ENCODE measurements at regions not wholly inside any gene's neighbourhood (a gene's known extent, or its start where the extent isn't known, plus 50 kb on each side); places are given as distances from the start of the nearest gene placed in this dataset.

DNA sequence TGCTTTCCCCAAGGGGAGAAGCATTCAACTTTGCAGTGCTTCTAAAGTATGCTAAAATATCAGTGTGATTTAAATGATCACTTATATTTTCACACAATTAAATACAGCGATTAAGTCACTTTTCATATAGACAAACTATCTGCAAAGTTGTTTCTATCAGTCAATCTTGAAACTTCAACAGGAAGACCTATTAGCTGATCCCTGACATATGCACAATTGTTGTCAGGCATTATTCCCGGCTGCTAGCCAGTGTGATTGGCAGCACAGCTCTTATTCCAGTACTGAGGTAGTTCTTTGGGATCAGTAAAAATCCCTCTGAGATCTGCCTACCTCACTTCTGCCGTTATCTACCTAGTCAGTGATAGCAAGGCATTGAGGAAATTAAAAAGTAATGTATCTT is 629.5 kb downstream of the NR4A2 start:
- H3K23ac ChIP-seq (ENCODE audit: low read depth, low read length): no peak overlapping the region
- H3K56ac ChIP-seq (ENCODE audit: extremely low read depth, insufficient read depth, low read length): no peak overlapping the region
- H2BK5ac ChIP-seq (ENCODE audit: low read depth, low read length, poor library complexity, severe bottlenecking): no peak overlapping the region
- ATAC-seq (ENCODE audit: low read depth) (no peak), DNase-seq (no peak)
- H3K14ac ChIP-seq (replicated peaks; ENCODE audit: low read depth, low read length): no peak overlapping the region
- no peak overlapping the region for H3K4me3 ChIP-seq (ENCODE audit: insufficient read depth, low read depth, low read length)
- no peak overlapping the region for H3K9ac ChIP-seq (ENCODE audit: low read depth, low read length)
- BruUV-seq (replicated peaks): no TSS peak
- no peak overlapping the region for H3K4me2 ChIP-seq (ENCODE audit: low read depth, low read length)
- H4K91ac ChIP-seq (ENCODE audit: insufficient read depth, low read depth, low read length): no peak overlapping the region
- H4K8ac ChIP-seq (ENCODE audit: low read depth in 2 of 2, low read length in 2 of 2): no peak overlapping the region
- H4K20me1 ChIP-seq (ENCODE audit: insufficient read depth, low read length): no peaks in the 10 kb centered on the region
- no peak overlapping the region for H3K27ac ChIP-seq (ENCODE audit: insufficient read depth, low read length)
- POLR2A ChIA-PET (ENCODE audit: unreplicated experiment): no interaction called here
- H3K79me1 ChIP-seq (ENCODE audit: low read depth in 1 of 2, low read length in 2 of 2): no peaks in the 10 kb centered on the region
- CTCF ChIA-PET: no interaction called here
- no peak overlapping the region for H3K18ac ChIP-seq (ENCODE audit: low read depth, low read length)
- H3K4me1 ChIP-seq (ENCODE audit: control insufficient read depth, insufficient read depth, low read length): no peaks in the 10 kb centered on the region
- no peak overlapping the region for H2BK15ac ChIP-seq (ENCODE audit: low read depth, low read length)
- intact Hi-C loops (cut with micrococcal nuclease): no loop called here
- peaks cover 3% of the 10 kb centered on the region for H3K9me3 ChIP-seq (ENCODE audit: control insufficient read depth, insufficient read depth, low read length)
- dilution Hi-C loops (cut with HindIII; ENCODE audit: low sequenced_read_pairs, unreplicated experiment): no loop called here
- in situ Hi-C loops (cut with MboI; ENCODE audit: low sequenced_read_pairs): no loop called here
- no peaks in the 10 kb centered on the region for H3K27me3 ChIP-seq (ENCODE audit: control insufficient read depth, insufficient read depth, low read length)
- no peak overlapping the region for H3K4ac ChIP-seq (ENCODE audit: low read depth, low read length)
- H2AK5ac ChIP-seq (ENCODE audit: low read depth, low read length): no peak overlapping the region
- WGBS, 2 experiments (ENCODE audit: extremely low coverage in 2 of 2, insufficient read length in 1 of 2): no CpG with 5 or more reads among the region's 3 CpGs
- H2AFZ ChIP-seq (replicated peaks; ENCODE audit: low read length, poor library complexity): no peak overlapping the region
- no peak overlapping the region for H4K5ac ChIP-seq (ENCODE audit: low read depth, low read length)
- H2AK9ac ChIP-seq (replicated peaks; ENCODE audit: low read depth, low read length, poor library complexity): no peak overlapping the region
- TF ChIP-seq RCOR1 (IDR thresholded peaks at IDR 0.05; ENCODE audit: insufficient replicate concordance, low read length): no peak
- TF ChIP-seq MAZ (IDR thresholded peaks at IDR 0.05; ENCODE audit: borderline replicate concordance, low read depth, low read length): no peak
- TF ChIP-seq ELK1 (IDR thresholded peaks at IDR 0.05; ENCODE audit: borderline replicate concordance, low read depth, low read length): no peak
- TF ChIP-seq, protein P1, sequence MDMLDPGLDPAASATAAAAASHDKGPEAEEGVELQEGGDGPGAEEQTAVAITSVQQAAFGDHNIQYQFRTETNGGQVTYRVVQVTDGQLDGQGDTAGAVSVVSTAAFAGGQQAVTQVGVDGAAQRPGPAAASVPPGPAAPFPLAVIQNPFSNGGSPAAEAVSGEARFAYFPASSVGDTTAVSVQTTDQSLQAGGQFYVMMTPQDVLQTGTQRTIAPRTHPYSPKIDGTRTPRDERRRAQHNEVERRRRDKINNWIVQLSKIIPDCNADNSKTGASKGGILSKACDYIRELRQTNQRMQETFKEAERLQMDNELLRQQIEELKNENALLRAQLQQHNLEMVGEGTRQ (IDR thresholded peaks at IDR 0.05; ENCODE audit: low read depth, low read length): no peak
- TF ChIP-seq MAFK (IDR thresholded peaks at IDR 0.05; ENCODE audit: low read depth, low read length): no peak
- no peak for TF ChIP-seq CEBPB (IDR thresholded peaks at IDR 0.05; ENCODE audit: low read depth, low read length)
- TF ChIP-seq NFE2L2 (IDR thresholded peaks at IDR 0.05; ENCODE audit: low read depth, low read length): no peak
- no peak for TF ChIP-seq POLR2A (IDR thresholded peaks at IDR 0.05; ENCODE audit: low read depth, low read length)
- no peak for TF ChIP-seq MXI1 (IDR thresholded peaks at IDR 0.05; ENCODE audit: borderline replicate concordance, low read depth, low read length)
- TF ChIP-seq RAD21 (IDR thresholded peaks at IDR 0.05; ENCODE audit: low read length): no peak
- H3K36me3 ChIP-seq (ENCODE audit: control insufficient read depth, insufficient read depth, low read length): no peaks in the 10 kb centered on the region
- no peaks in the 10 kb centered on the region for H3K9me1 ChIP-seq (ENCODE audit: insufficient read depth, low read length)
- no peak overlapping the region for H2BK120ac ChIP-seq (ENCODE audit: low read depth, low read length)
- no peak overlapping the region for H2BK20ac ChIP-seq (ENCODE audit: low read depth, low read length)

All from IMR-90 (cell line).